Right kidney (tissue), 1 donor: ENCODE measurements at regions not wholly inside any gene's neighbourhood (a gene's known extent, or its start where the extent isn't known, plus 50 kb on each side); places are given as distances from the start of the nearest gene placed in this dataset.

Experiments used
- DNase-seq: peaks from one replicate; pipeline ENCODE4 v3.0.0-alpha.2; 2016

- DNase-seq: no peak
Observed at GRCh38 chr2:19480673-19481072, 122.2 kb upstream of the OSR1 start.

- DNase-seq: no peak
Observed at GRCh38 chr2:19479666-19480065, 121.2 kb upstream of the OSR1 start.

- no peak for DNase-seq
Observed at GRCh38 chr2:19478409-19478808, 120.0 kb upstream of the OSR1 start.

GRCh38 chr2:19476327-19476726 lies 117.9 kb upstream of the OSR1 start:
- DNase-seq: no peak

- no peak for DNase-seq
Observed at GRCh38 chr2:19474128-19474527, 115.7 kb upstream of the OSR1 start.

- DNase-seq: no peak
Observed at GRCh38 chr2:19473350-19473749, 114.9 kb upstream of the OSR1 start.

- DNase-seq: no peak
Observed at GRCh38 chr2:19472391-19472978, 114.1 kb upstream of the OSR1 start.

- no peak for DNase-seq
Observed at GRCh38 chr2:19471491-19471890, 113.1 kb upstream of the OSR1 start.

- DNase-seq: no peak
Observed at GRCh38 chr2:19465978-19466377, 107.6 kb upstream of the OSR1 start.

- no peak for DNase-seq
Observed at GRCh38 chr2:19462256-19462645, 103.8 kb upstream of the OSR1 start.

- DNase-seq: no peak
Observed at GRCh38 chr2:19461504-19462255, 103.3 kb upstream of the OSR1 start.

- no peak for DNase-seq
Observed at GRCh38 chr2:19460761-19461160, 102.3 kb upstream of the OSR1 start.

GRCh38 chr2:19458427-19459003 lies 100.1 kb upstream of the OSR1 start:
- no peak for DNase-seq

- no peak for DNase-seq
Observed at GRCh38 chr2:19457809-19458208, 99.4 kb upstream of the OSR1 start.

- no peak for DNase-seq
Observed at GRCh38 chr2:19456705-19457309, 98.4 kb upstream of the OSR1 start.

- DNase-seq: no peak
Observed at GRCh38 chr2:19454125-19454524, 95.7 kb upstream of the OSR1 start.

GRCh38 chr2:19442731-19443130 lies 84.3 kb upstream of the OSR1 start:
- no peak for DNase-seq

GRCh38 chr2:19439081-19439480 lies 80.7 kb upstream of the OSR1 start:
- DNase-seq: no peak

- DNase-seq: no peak
Observed at GRCh38 chr2:19435815-19436214, 77.4 kb upstream of the OSR1 start.

GRCh38 chr2:19434413-19434812 lies 76.0 kb upstream of the OSR1 start:
- no peak for DNase-seq

- DNase-seq: no peak
Observed at GRCh38 chr2:19426941-19427340, 68.5 kb upstream of the OSR1 start.

- DNase-seq: no peak
Observed at GRCh38 chr2:19426144-19426543, 67.7 kb upstream of the OSR1 start.

GRCh38 chr2:19425419-19425818 lies 67.0 kb upstream of the OSR1 start:
- DNase-seq: no peak
